Neural cell (in vitro differentiated cells): ENCODE measurements at regions not wholly inside any gene's neighbourhood (a gene's known extent, or its start where the extent isn't known, plus 50 kb on each side); places are given as distances from the start of the nearest gene placed in this dataset.

ENCODE experiments used
- H2AFZ ChIP-seq: fragments of 200-600, 300-800 bp; sonication (generic), shearing (Covaris generic); 2 replicates; pipeline ENCODE4 v1.6.0; 2014; ENCODE audit warnings: low read depth, mild to moderate bottlenecking, antibody characterized with exemption, low read length, moderate library complexity
- H3F3A ChIP-seq: fragments of 200-600 bp; shearing (Covaris generic); 2 replicates; pipeline ENCODE4 v1.6.1; 2016; ENCODE audit warnings: mild to moderate bottlenecking, moderate library complexity, mixed read lengths, antibody characterized with exemption, low read length; ENCODE audit not compliant: insufficient read depth, poor library complexity, severe bottlenecking
- H3K27ac ChIP-seq: fragments of 200-600, 300-800 bp; sonication (generic), shearing (Covaris generic); 2 replicates; pipeline ENCODE4 v1.5.1; 2014; ENCODE audit warnings: mild to moderate bottlenecking, low read length, moderate library complexity
- H3K27me3 ChIP-seq: fragments of 300-800, 200-600 bp; sonication (generic), shearing (Covaris generic); 2 replicates; pipeline ENCODE4 v1.6.0; 2014; ENCODE audit warnings: mild to moderate bottlenecking, low read depth, low read length, moderate library complexity; ENCODE audit not compliant: insufficient read depth
- H3K36me3 ChIP-seq: fragments of 300-800, 200-600 bp; sonication (generic), shearing (Covaris generic); 2 replicates; pipeline ENCODE4 v1.5.1; 2014; ENCODE audit warnings: mild to moderate bottlenecking, antibody characterized with exemption, low read length, moderate library complexity; ENCODE audit not compliant: insufficient read depth
- H3K4me2 ChIP-seq: fragments of 300-800, 200-600 bp; sonication (generic), shearing (Covaris generic); 2 replicates; pipeline ENCODE4 v1.6.0; 2014; ENCODE audit warnings: mild to moderate bottlenecking, low read length
- H3K4me3 ChIP-seq: fragments of 300-800, 200-600 bp; sonication (generic), shearing (Covaris generic); 2 replicates; pipeline ENCODE4 v1.5.1; 2014; ENCODE audit warnings: mild to moderate bottlenecking, low read length, moderate library complexity
- H3K79me2 ChIP-seq: fragments of 200-600 bp; shearing (Covaris generic); replicated peaks from 2 replicates; pipeline ENCODE4 v1.6.0; 2014; ENCODE audit warnings: mild to moderate bottlenecking, low read length, moderate library complexity; ENCODE audit not compliant: insufficient read depth
- H3K9ac ChIP-seq: fragments of 300-800, 200-600 bp; sonication (generic), shearing (Covaris generic); 2 replicates; pipeline ENCODE4 v1.6.1; 2016; ENCODE audit warnings: mild to moderate bottlenecking, low read length, mixed read lengths
- H3K9me2 ChIP-seq: fragments of 200-600 bp; shearing (Covaris generic); 2 replicates; pipeline ENCODE4 v1.6.1; 2016; ENCODE audit warnings: mild to moderate bottlenecking, low read length, mixed read lengths; ENCODE audit not compliant: insufficient read depth
- H3K9me3 ChIP-seq: fragments of 200-600, 300-800 bp; sonication (generic), shearing (Covaris generic); 2 replicates; pipeline ENCODE4 v1.6.1; 2016; ENCODE audit warnings: mild to moderate bottlenecking, mixed run types, low read length, moderate library complexity, mixed read lengths
- H4K20me1 ChIP-seq: fragments of 200-600 bp; shearing (Covaris generic); 2 replicates; pipeline ENCODE4 v1.6.1; 2016; ENCODE audit warnings: mild to moderate bottlenecking, mixed run types; ENCODE audit not compliant: insufficient read depth
- EP300 ChIP-seq: fragments of 450-650 bp; conservative IDR thresholded peaks from 2 replicates; pipeline ENCODE4 v1.6.1; 2014; ENCODE audit warnings: antibody characterized with exemption, mild to moderate bottlenecking, moderate library complexity; ENCODE audit not compliant: poor library complexity, severe bottlenecking
- EZH2 ChIP-seq: fragments of 200-600, 300-800 bp; shearing (Covaris generic), sonication (generic); IDR thresholded peaks from 2 replicates; pipeline ENCODE4 v1.6.1; 2014; ENCODE audit warnings: antibody characterized with exemption, low read length, borderline replicate concordance, mild to moderate bottlenecking; ENCODE audit not compliant: insufficient read depth, poor library complexity, severe bottlenecking
- MXI1 ChIP-seq: fragments of 450-650 bp; conservative IDR thresholded peaks from 2 replicates; pipeline ENCODE4 v1.6.1; 2014; ENCODE audit warnings: antibody characterized with exemption, mild to moderate bottlenecking; ENCODE audit not compliant: poor library complexity, severe bottlenecking
- POLR2AphosphoS5 ChIP-seq: IDR thresholded peaks from 2 replicates; pipeline ENCODE4 v1.6.1; 2012
- RAD21 ChIP-seq: fragments of 450-650 bp; conservative IDR thresholded peaks from 2 replicates; pipeline ENCODE4 v1.6.1; 2014; ENCODE audit warnings: antibody characterized with exemption, mild to moderate bottlenecking, moderate library complexity
- SMC3 ChIP-seq: fragments of 450-650 bp; conservative IDR thresholded peaks from 2 replicates; pipeline ENCODE4 v1.6.1; 2014; ENCODE audit warnings: antibody characterized with exemption, mild to moderate bottlenecking, moderate library complexity; ENCODE audit not compliant: poor library complexity
- TAF1 ChIP-seq: IDR thresholded peaks from 2 replicates; pipeline ENCODE4 v1.6.1; 2012; ENCODE audit warnings: low read depth
- TF ChIP-seq, protein P1 (sequence below): fragments of 450-650 bp; IDR thresholded peaks from 2 replicates; pipeline ENCODE4 v1.5.1; 2014; ENCODE audit warnings: antibody characterized with exemption, mild to moderate bottlenecking, moderate library complexity; ENCODE audit not compliant: poor library complexity, severe bottlenecking
- TF ChIP-seq, protein P2 (sequence below): IDR thresholded peaks from 2 replicates; pipeline ENCODE4 v1.6.1; 2012; ENCODE audit warnings: borderline replicate concordance

DNA sequence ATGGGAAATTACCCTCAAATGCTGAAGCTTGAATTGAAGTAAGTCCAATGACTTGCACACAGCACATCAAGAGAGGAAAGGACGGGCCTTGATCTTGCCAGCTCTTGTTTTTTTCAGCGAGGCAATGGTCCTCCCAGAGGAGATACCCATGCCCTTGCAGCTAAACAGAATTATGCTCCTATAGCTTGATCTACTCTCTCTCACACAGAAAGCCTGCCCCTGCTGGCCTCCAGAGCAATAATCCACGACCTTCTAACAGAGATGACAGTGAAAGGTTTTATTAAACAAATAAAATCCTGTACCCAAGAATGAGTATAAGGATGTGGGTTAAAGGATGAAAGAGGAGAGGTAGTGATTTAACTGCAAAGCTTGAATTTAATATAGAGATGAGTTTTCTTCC lies 268.0 kb downstream of the ADRA2A start:
- H2AFZ ChIP-seq = no peak overlapping the region
- TF ChIP-seq RAD21 (peak; percentile 13), MXI1 (no peak), POLR2AphosphoS5 (no peak), TAF1 (no peak), EP300 (no peak), SMC3 (no peak), EZH2 (no peak)
- TF ChIP-seq, protein P1, sequence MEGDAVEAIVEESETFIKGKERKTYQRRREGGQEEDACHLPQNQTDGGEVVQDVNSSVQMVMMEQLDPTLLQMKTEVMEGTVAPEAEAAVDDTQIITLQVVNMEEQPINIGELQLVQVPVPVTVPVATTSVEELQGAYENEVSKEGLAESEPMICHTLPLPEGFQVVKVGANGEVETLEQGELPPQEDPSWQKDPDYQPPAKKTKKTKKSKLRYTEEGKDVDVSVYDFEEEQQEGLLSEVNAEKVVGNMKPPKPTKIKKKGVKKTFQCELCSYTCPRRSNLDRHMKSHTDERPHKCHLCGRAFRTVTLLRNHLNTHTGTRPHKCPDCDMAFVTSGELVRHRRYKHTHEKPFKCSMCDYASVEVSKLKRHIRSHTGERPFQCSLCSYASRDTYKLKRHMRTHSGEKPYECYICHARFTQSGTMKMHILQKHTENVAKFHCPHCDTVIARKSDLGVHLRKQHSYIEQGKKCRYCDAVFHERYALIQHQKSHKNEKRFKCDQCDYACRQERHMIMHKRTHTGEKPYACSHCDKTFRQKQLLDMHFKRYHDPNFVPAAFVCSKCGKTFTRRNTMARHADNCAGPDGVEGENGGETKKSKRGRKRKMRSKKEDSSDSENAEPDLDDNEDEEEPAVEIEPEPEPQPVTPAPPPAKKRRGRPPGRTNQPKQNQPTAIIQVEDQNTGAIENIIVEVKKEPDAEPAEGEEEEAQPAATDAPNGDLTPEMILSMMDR = peak; percentile 50
- TF ChIP-seq, protein P2, sequence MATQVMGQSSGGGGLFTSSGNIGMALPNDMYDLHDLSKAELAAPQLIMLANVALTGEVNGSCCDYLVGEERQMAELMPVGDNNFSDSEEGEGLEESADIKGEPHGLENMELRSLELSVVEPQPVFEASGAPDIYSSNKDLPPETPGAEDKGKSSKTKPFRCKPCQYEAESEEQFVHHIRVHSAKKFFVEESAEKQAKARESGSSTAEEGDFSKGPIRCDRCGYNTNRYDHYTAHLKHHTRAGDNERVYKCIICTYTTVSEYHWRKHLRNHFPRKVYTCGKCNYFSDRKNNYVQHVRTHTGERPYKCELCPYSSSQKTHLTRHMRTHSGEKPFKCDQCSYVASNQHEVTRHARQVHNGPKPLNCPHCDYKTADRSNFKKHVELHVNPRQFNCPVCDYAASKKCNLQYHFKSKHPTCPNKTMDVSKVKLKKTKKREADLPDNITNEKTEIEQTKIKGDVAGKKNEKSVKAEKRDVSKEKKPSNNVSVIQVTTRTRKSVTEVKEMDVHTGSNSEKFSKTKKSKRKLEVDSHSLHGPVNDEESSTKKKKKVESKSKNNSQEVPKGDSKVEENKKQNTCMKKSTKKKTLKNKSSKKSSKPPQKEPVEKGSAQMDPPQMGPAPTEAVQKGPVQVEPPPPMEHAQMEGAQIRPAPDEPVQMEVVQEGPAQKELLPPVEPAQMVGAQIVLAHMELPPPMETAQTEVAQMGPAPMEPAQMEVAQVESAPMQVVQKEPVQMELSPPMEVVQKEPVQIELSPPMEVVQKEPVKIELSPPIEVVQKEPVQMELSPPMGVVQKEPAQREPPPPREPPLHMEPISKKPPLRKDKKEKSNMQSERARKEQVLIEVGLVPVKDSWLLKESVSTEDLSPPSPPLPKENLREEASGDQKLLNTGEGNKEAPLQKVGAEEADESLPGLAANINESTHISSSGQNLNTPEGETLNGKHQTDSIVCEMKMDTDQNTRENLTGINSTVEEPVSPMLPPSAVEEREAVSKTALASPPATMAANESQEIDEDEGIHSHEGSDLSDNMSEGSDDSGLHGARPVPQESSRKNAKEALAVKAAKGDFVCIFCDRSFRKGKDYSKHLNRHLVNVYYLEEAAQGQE = no peak
- no peaks in the 10 kb centered on the region for H4K20me1 ChIP-seq
- H3F3A ChIP-seq = no peaks in the 10 kb centered on the region
- H3K9ac ChIP-seq = no peak overlapping the region
- H3K9me2 ChIP-seq = no peaks in the 10 kb centered on the region
- H3K27ac ChIP-seq = no peak overlapping the region
- no peaks in the 10 kb centered on the region for H3K79me2 ChIP-seq
- no peaks in the 10 kb centered on the region for H3K27me3 ChIP-seq
- no peaks in the 10 kb centered on the region for H3K36me3 ChIP-seq
- no peak overlapping the region for H3K4me3 ChIP-seq
- no peak overlapping the region for H3K4me2 ChIP-seq
- H3K9me3 ChIP-seq = no peaks in the 10 kb centered on the region

DNA sequence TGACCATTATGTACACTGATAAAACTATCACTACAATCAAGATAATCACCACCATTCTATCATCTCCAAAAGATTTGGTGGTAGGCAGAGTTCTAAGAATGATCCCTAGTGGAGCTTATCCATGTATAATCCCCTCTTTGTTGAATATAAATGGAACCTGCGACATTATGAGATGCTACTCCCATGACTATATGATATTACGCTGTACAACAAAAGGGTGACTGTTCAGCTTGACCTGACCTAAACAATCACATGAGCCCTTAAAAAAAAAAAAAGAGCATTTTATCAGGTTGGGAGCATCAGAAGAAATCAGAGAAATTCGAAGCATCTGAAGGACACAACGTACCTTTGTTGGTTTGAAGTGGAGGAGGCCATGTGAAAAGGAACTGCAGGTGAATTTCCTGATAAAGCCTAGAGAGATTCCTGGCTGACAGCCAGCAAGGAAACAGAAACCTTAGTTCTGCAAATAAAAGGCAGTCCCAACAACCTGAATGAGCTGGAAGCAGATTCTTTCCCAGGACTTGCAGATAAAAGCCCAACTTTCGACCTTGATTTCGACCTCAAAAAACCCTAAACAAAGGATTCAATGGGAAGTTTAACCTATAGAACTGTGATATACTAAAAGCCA lies 270.7 kb downstream of the ADRA2A start:
- Histone ChIP-seq H3K9me3 (no peaks in the 10 kb centered on the region), H4K20me1 (no peaks in the 10 kb centered on the region)

More for the DNA sequence above, 270.7 kb downstream of the ADRA2A start:
- H3K9me2 ChIP-seq = no peaks in the 10 kb centered on the region
- H2AFZ ChIP-seq = no peak overlapping the region
- no peaks in the 10 kb centered on the region for H3F3A ChIP-seq
- no peak overlapping the region for H3K9ac ChIP-seq
- no peaks in the 10 kb centered on the region for H3K27me3 ChIP-seq
- H3K79me2 ChIP-seq = no peaks in the 10 kb centered on the region
- TF ChIP-seq MXI1 (no peak), SMC3 (no peak), TAF1 (no peak), RAD21 (no peak), EZH2 (no peak), POLR2AphosphoS5 (no peak), EP300 (no peak)
- TF ChIP-seq, protein P2 = no peak
- TF ChIP-seq, protein P1 = no peak
- no peak overlapping the region for H3K4me2 ChIP-seq
- no peak overlapping the region for H3K4me3 ChIP-seq
- no peaks in the 10 kb centered on the region for H3K36me3 ChIP-seq
- H3K27ac ChIP-seq = no peak overlapping the region
